ENCODE measurements at regions not wholly inside any gene's neighbourhood (a gene's known extent, or its start where the extent isn't known, plus 50 kb on each side); places are given as distances from the start of the nearest gene placed in this dataset.

DNA sequence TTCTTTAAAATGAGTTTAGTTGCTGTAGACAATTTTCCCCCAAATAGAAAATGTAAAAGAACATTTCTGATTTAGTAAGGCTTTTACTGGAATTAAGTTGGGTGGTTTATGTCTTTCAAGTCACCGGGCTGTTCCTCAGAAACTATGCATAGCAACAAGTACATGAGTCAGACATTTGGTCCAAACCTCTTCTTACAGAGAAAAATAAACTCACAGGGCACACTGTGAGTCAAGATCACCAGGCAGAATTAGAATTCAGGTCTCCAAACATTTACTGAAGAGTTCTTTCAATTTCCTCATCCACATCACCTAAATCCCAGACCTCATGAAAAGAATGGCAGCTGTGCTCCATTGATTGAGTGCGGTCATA is 476.1 kb upstream of the SOX5 start:
- no peak overlapping the region for H2BK15ac ChIP-seq (ENCODE audit: low read length)
- H3K4me1 ChIP-seq (ENCODE audit: control insufficient read depth in 2 of 2, insufficient read depth in 1 of 2, low read depth in 1 of 2, low read length in 2 of 2): peaks cover 2 to 4% of the 10 kb centered on the region in 2 donors
- DNase-seq (ENCODE audit: low spot score): no peak
- no peak overlapping the region for H4K91ac ChIP-seq (ENCODE audit: low read depth, low read length, poor library complexity)
- no peak overlapping the region for H3K4me3 ChIP-seq (ENCODE audit: low read length in 2 of 2)
- no CpG with 5 or more reads among the region's 2 CpGs for WGBS, 2 donors (ENCODE audit: extremely low coverage in 2 of 2, insufficient read length in 2 of 2, insufficient replicate concordance in 1 of 2)
- H3K79me1 ChIP-seq (ENCODE audit: low read depth, low read length): no peaks in the 10 kb centered on the region
- H2BK120ac ChIP-seq (ENCODE audit: low read depth, low read length): no peak overlapping the region
- no peak overlapping the region for H2BK12ac ChIP-seq (ENCODE audit: low read length)
- H3K4me2 ChIP-seq (ENCODE audit: insufficient read depth, low read length, poor library complexity, severe bottlenecking): no peak overlapping the region
- H3K23ac ChIP-seq (ENCODE audit: low read depth, low read length, poor library complexity): no peak overlapping the region
- no peak overlapping the region for H3K18ac ChIP-seq (ENCODE audit: low read length)
- H2BK5ac ChIP-seq (ENCODE audit: low read length): no peak overlapping the region
- no peak overlapping the region for H2AK5ac ChIP-seq (ENCODE audit: low read depth, low read length)
- H4K8ac ChIP-seq (ENCODE audit: low read depth, low read length): no peak overlapping the region
- no peak overlapping the region for H3K4ac ChIP-seq (ENCODE audit: low read length)
- peaks cover 0 to 9% of the 10 kb centered on the region in 2 donors for H3K9me3 ChIP-seq (replicated peaks in 1 of 2; ENCODE audit: control insufficient read depth in 2 of 2, insufficient read depth in 1 of 2, low read depth in 1 of 2, low read length in 2 of 2)
- H3K9ac ChIP-seq (ENCODE audit: low read depth, low read length, poor library complexity): no peak overlapping the region
- H3K36me3 ChIP-seq (replicated peaks in 1 of 2; ENCODE audit: control insufficient read depth in 2 of 2, insufficient read depth in 2 of 2, low read length in 2 of 2): no peaks in the 10 kb centered on the region
- H3K27me3 ChIP-seq (ENCODE audit: control insufficient read depth in 3 of 3, insufficient read depth in 3 of 3, low read depth in 1 of 3, low read length in 3 of 3): no peaks in the 10 kb centered on the region
- no peak overlapping the region for H3K27ac ChIP-seq (replicated peaks; ENCODE audit: low read length)
- H3K14ac ChIP-seq (ENCODE audit: low read length): no peak overlapping the region
- H2AFZ ChIP-seq (ENCODE audit: low read length): no peak overlapping the region

- no peak overlapping the region for H3K9ac ChIP-seq (ENCODE audit: low read depth, low read length, poor library complexity)
- no peak overlapping the region for H3K18ac ChIP-seq (ENCODE audit: low read length)
- no CpG with 5 or more reads among the region's 6 CpGs for WGBS, 2 donors (ENCODE audit: extremely low coverage in 2 of 2, insufficient read length in 2 of 2, insufficient replicate concordance in 1 of 2)
Observed at GRCh38 chr12:24424889-24425600, 475.6 kb upstream of the SOX5 start.

DNA sequence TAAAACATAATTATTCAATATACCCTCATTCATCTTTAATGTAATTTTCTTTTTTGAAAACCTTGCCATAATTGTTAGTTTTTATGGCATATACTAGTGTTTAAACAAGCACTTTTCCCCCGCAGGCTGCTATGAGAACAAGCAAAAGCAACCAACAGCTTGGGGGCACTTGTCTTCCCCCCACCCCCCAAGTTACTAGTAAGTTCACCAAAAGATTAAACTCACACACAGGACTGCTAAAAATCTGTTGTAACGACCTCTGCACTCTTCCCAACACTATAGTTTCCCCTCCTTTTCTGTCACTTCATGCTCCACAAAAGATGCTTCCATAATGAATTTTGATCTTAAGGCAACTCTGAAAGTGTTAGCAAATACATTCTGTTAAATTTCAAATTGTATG is 474.9 kb upstream of the SOX5 start:
- Histone ChIP-seq H2AFZ (ENCODE audit: low read length) (no peak overlapping the region), H4K91ac (ENCODE audit: low read depth, low read length, poor library complexity) (no peak overlapping the region), H3K14ac (ENCODE audit: low read length) (no peak overlapping the region), H3K79me1 (ENCODE audit: low read depth, low read length) (no peaks in the 10 kb centered on the region), H3K18ac (ENCODE audit: low read length) (no peak overlapping the region), H3K4me3 (ENCODE audit: low read length in 2 of 2) (no peak overlapping the region), H3K4me2 (ENCODE audit: insufficient read depth, low read length, poor library complexity, severe bottlenecking) (no peak overlapping the region), H2BK12ac (ENCODE audit: low read length) (no peak overlapping the region), H2AK5ac (ENCODE audit: low read depth, low read length) (no peak overlapping the region), H2BK5ac (ENCODE audit: low read length) (no peak overlapping the region), H3K4me1 (ENCODE audit: control insufficient read depth in 2 of 2, insufficient read depth in 1 of 2, low read depth in 1 of 2, low read length in 2 of 2) (peaks cover 2 to 4% of the 10 kb centered on the region in 2 donors), H3K36me3 (replicated peaks in 1 of 2; ENCODE audit: control insufficient read depth in 2 of 2, insufficient read depth in 2 of 2, low read length in 2 of 2) (no peaks in the 10 kb centered on the region), H2BK15ac (ENCODE audit: low read length) (no peak overlapping the region), H3K27ac (replicated peaks; ENCODE audit: low read length) (no peak overlapping the region), H4K8ac (ENCODE audit: low read depth, low read length) (no peak overlapping the region), H3K9me3 (replicated peaks in 1 of 2; ENCODE audit: control insufficient read depth in 2 of 2, insufficient read depth in 1 of 2, low read depth in 1 of 2, low read length in 2 of 2) (peaks cover 0 to 17% of the 10 kb centered on the region in 2 donors), H3K23ac (ENCODE audit: low read depth, low read length, poor library complexity) (no peak overlapping the region), H3K9ac (ENCODE audit: low read depth, low read length, poor library complexity) (no peak overlapping the region), H2BK120ac (ENCODE audit: low read depth, low read length) (no peak overlapping the region), H3K4ac (ENCODE audit: low read length) (no peak overlapping the region), H3K27me3 (ENCODE audit: control insufficient read depth in 3 of 3, insufficient read depth in 3 of 3, low read depth in 1 of 3, low read length in 3 of 3) (no peaks in the 10 kb centered on the region)
- no peak for DNase-seq (ENCODE audit: low spot score)
- WGBS, 2 donors (ENCODE audit: extremely low coverage in 2 of 2, insufficient read length in 2 of 2, insufficient replicate concordance in 1 of 2): no CpG with 5 or more reads among the region's 2 CpGs

More at GRCh38 chr12:24424889-24425600, 475.6 kb upstream of the SOX5 start:
- DNase-seq (ENCODE audit: low spot score): no peak
- no peak overlapping the region for H2BK15ac ChIP-seq (ENCODE audit: low read length)
- no peak overlapping the region for H4K91ac ChIP-seq (ENCODE audit: low read depth, low read length, poor library complexity)
- no peak overlapping the region for H2AFZ ChIP-seq (ENCODE audit: low read length)
- no peak overlapping the region for H2BK5ac ChIP-seq (ENCODE audit: low read length)
- H3K27ac ChIP-seq (replicated peaks; ENCODE audit: low read length): no peak overlapping the region
- H3K4me1 ChIP-seq (ENCODE audit: control insufficient read depth in 2 of 2, insufficient read depth in 1 of 2, low read depth in 1 of 2, low read length in 2 of 2): peaks cover 2 to 4% of the 10 kb centered on the region in 2 donors
- H3K4me2 ChIP-seq (ENCODE audit: insufficient read depth, low read length, poor library complexity, severe bottlenecking): no peak overlapping the region
- H3K9me3 ChIP-seq (replicated peaks in 1 of 2; ENCODE audit: control insufficient read depth in 2 of 2, insufficient read depth in 1 of 2, low read depth in 1 of 2, low read length in 2 of 2): peaks cover 0 to 12% of the 10 kb centered on the region in 2 donors
- H3K36me3 ChIP-seq (replicated peaks in 1 of 2; ENCODE audit: control insufficient read depth in 2 of 2, insufficient read depth in 2 of 2, low read length in 2 of 2): no peaks in the 10 kb centered on the region
- no peak overlapping the region for H3K14ac ChIP-seq (ENCODE audit: low read length)
- H2AK5ac ChIP-seq (ENCODE audit: low read depth, low read length): no peak overlapping the region
- H2BK120ac ChIP-seq (ENCODE audit: low read depth, low read length): no peak overlapping the region
- no peak overlapping the region for H2BK12ac ChIP-seq (ENCODE audit: low read length)
- H4K8ac ChIP-seq (ENCODE audit: low read depth, low read length): no peak overlapping the region
- H3K27me3 ChIP-seq (ENCODE audit: control insufficient read depth in 3 of 3, insufficient read depth in 3 of 3, low read depth in 1 of 3, low read length in 3 of 3): no peaks in the 10 kb centered on the region
- H3K4me3 ChIP-seq (ENCODE audit: low read length in 2 of 2): no peak overlapping the region
- no peak overlapping the region for H3K23ac ChIP-seq (ENCODE audit: low read depth, low read length, poor library complexity)
- H3K79me1 ChIP-seq (ENCODE audit: low read depth, low read length): no peaks in the 10 kb centered on the region
- no peak overlapping the region for H3K4ac ChIP-seq (ENCODE audit: low read length)

DNA sequence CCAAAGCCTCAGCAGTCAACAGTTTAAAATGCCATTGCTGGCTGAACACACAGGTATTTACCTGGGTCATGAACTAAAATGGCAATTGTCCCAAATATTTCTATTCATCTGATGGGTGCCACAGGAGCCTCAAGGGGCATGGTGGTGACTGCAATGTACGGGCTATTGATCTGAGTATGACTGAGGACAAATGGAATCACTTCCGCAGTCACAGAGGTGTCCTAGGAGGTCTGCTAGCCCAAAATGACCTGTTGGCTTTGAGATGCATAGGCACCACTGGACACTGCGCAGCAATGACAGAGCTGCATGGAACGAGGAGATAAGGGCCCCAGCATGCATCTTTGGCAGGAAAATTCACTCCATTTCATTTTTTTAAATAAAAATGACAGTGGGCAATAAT is 474.1 kb upstream of the SOX5 start:
- H3K4me1 ChIP-seq (ENCODE audit: control insufficient read depth in 2 of 2, insufficient read depth in 1 of 2, low read depth in 1 of 2, low read length in 2 of 2): peaks cover 2 to 4% of the 10 kb centered on the region in 2 donors
- no peaks in the 10 kb centered on the region for H3K36me3 ChIP-seq (replicated peaks in 1 of 2; ENCODE audit: control insufficient read depth in 2 of 2, insufficient read depth in 2 of 2, low read length in 2 of 2)
- DNase-seq (ENCODE audit: low spot score): no peak
- no peak overlapping the region for H3K23ac ChIP-seq (ENCODE audit: low read depth, low read length, poor library complexity)
- no peak overlapping the region for H3K4me2 ChIP-seq (ENCODE audit: insufficient read depth, low read length, poor library complexity, severe bottlenecking)
- H4K8ac ChIP-seq (ENCODE audit: low read depth, low read length): no peak overlapping the region
- peak overlapping the region in 1 of 2 donors; percentile 16 for H3K4me3 ChIP-seq (ENCODE audit: low read length in 2 of 2)
- no peak overlapping the region for H2AK5ac ChIP-seq (ENCODE audit: low read depth, low read length)
- H4K91ac ChIP-seq (ENCODE audit: low read depth, low read length, poor library complexity): no peak overlapping the region
- H3K79me1 ChIP-seq (ENCODE audit: low read depth, low read length): no peaks in the 10 kb centered on the region
- no peak overlapping the region for H2BK12ac ChIP-seq (ENCODE audit: low read length)
- H3K27me3 ChIP-seq (ENCODE audit: control insufficient read depth in 3 of 3, insufficient read depth in 3 of 3, low read depth in 1 of 3, low read length in 3 of 3): no peaks in the 10 kb centered on the region
- H3K4ac ChIP-seq (ENCODE audit: low read length): no peak overlapping the region
- H3K18ac ChIP-seq (ENCODE audit: low read length): no peak overlapping the region
- H3K9me3 ChIP-seq (replicated peaks in 1 of 2; ENCODE audit: control insufficient read depth in 2 of 2, insufficient read depth in 1 of 2, low read depth in 1 of 2, low read length in 2 of 2): peaks cover 0 to 19% of the 10 kb centered on the region in 2 donors
- no peak overlapping the region for H3K27ac ChIP-seq (replicated peaks; ENCODE audit: low read length)
- H3K14ac ChIP-seq (ENCODE audit: low read length): no peak overlapping the region
- no CpG with 5 or more reads among the region's 4 CpGs for WGBS, 2 donors (ENCODE audit: extremely low coverage in 2 of 2, insufficient read length in 2 of 2, insufficient replicate concordance in 1 of 2)
- no peak overlapping the region for H2BK120ac ChIP-seq (ENCODE audit: low read depth, low read length)
- H2BK15ac ChIP-seq (ENCODE audit: low read length): no peak overlapping the region
- no peak overlapping the region for H3K9ac ChIP-seq (ENCODE audit: low read depth, low read length, poor library complexity)
- no peak overlapping the region for H2AFZ ChIP-seq (ENCODE audit: low read length)
- no peak overlapping the region for H2BK5ac ChIP-seq (ENCODE audit: low read length)
